ENCODE measurements at regions not wholly inside any gene's neighbourhood (a gene's known extent, or its start where the extent isn't known, plus 50 kb on each side); places are given as distances from the start of the nearest gene placed in this dataset.

DNA sequence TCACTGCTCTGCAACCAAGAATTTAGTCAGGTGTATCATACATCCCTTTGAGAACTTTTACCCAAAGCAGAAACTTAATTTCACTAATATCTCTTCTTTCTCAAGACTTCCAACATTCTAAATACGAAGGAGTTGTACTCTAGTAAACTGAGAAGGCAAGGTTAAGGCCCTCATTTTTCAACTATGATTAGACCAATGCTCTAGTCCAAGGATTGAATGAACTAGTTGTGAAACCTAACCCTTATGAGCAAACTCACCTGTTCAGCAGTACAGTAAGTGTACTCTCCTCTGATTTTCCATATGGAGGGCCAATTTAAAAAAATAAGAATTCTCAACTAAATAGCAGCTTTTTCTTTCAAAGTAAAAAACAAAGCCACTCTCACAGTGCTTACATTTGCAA lies 180.0 kb upstream of the C11orf58 start:
- TF ChIP-seq, protein P1, sequence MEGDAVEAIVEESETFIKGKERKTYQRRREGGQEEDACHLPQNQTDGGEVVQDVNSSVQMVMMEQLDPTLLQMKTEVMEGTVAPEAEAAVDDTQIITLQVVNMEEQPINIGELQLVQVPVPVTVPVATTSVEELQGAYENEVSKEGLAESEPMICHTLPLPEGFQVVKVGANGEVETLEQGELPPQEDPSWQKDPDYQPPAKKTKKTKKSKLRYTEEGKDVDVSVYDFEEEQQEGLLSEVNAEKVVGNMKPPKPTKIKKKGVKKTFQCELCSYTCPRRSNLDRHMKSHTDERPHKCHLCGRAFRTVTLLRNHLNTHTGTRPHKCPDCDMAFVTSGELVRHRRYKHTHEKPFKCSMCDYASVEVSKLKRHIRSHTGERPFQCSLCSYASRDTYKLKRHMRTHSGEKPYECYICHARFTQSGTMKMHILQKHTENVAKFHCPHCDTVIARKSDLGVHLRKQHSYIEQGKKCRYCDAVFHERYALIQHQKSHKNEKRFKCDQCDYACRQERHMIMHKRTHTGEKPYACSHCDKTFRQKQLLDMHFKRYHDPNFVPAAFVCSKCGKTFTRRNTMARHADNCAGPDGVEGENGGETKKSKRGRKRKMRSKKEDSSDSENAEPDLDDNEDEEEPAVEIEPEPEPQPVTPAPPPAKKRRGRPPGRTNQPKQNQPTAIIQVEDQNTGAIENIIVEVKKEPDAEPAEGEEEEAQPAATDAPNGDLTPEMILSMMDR (IDR thresholded peaks at IDR 0.05): no peak
- no peak for TF ChIP-seq POLR2A (IDR thresholded peaks at IDR 0.05)
